ENCODE measurements at regions not wholly inside any gene's neighbourhood (a gene's known extent, or its start where the extent isn't known, plus 50 kb on each side); places are given as distances from the start of the nearest gene placed in this dataset.

DNA sequence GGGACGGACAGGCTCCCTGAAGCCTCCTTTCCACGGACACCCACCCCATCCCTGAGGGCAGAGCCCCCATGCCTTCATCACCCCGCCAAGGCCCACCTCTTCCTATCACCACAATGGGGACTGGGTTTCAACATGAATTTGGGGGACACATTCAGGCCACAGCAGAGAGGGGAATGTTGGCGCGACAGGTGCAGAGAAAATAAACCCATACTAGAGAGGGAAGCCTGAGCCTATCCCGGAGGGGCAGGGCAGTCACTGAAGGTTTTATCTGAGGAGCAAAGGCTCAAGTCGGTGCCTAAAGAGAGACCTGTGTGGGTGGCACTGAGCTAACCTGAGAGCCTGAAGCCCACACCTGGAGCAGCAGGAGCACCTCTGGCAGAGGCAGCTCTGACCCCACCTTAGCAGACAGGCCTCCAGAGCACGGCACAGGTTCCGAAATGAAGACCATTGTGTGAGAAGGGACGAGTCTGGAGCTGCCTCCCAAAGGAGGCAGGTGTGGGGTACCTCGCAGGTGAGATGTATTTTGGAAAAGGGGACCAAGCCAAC is 180.6 kb upstream of the PDE10A start:
- no peaks in the 10 kb centered on the region for H3K79me2 ChIP-seq (ENCODE audit: insufficient read depth, low read length)
- H3K9me3 Mint-ChIP-seq (ENCODE audit: unreplicated experiment) = peaks cover 3% of the 10 kb centered on the region
- H4K20me1 ChIP-seq (ENCODE audit: insufficient read depth, low read length) = no peaks in the 10 kb centered on the region
- H3K36me3 ChIP-seq (ENCODE audit: insufficient read depth, low read length) = no peaks in the 10 kb centered on the region
- no peaks in the 10 kb centered on the region for H3K36me3 Mint-ChIP-seq (ENCODE audit: low read depth, unreplicated experiment)
- H3K27me3 ChIP-seq (ENCODE audit: insufficient read depth, low read length) = peaks cover 7% of the 10 kb centered on the region
- H3K4me1 ChIP-seq (ENCODE audit: insufficient read depth, low read length) = no peaks in the 10 kb centered on the region
- H3K27ac Mint-ChIP-seq (ENCODE audit: unreplicated experiment) = no peak overlapping the region
- H2AFZ ChIP-seq (ENCODE audit: low read depth, low read length) = no peak overlapping the region
- FAIRE-seq (no peak), DNase-seq (ENCODE audit: low read depth) (no peak)
- no peak for TF ChIP-seq EZH2 (IDR thresholded peaks at IDR 0.05; ENCODE audit: insufficient read depth, low read length)
- TF ChIP-seq, protein P1, sequence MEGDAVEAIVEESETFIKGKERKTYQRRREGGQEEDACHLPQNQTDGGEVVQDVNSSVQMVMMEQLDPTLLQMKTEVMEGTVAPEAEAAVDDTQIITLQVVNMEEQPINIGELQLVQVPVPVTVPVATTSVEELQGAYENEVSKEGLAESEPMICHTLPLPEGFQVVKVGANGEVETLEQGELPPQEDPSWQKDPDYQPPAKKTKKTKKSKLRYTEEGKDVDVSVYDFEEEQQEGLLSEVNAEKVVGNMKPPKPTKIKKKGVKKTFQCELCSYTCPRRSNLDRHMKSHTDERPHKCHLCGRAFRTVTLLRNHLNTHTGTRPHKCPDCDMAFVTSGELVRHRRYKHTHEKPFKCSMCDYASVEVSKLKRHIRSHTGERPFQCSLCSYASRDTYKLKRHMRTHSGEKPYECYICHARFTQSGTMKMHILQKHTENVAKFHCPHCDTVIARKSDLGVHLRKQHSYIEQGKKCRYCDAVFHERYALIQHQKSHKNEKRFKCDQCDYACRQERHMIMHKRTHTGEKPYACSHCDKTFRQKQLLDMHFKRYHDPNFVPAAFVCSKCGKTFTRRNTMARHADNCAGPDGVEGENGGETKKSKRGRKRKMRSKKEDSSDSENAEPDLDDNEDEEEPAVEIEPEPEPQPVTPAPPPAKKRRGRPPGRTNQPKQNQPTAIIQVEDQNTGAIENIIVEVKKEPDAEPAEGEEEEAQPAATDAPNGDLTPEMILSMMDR (IDR thresholded peaks at IDR 0.05; ENCODE audit: insufficient read depth, low read depth, low read length) = no peak
- no peak overlapping the region for H3K27ac ChIP-seq (ENCODE audit: low read depth, low read length)
- no peak overlapping the region for H3K9ac ChIP-seq (ENCODE audit: low read length)
- H3K4me3 Mint-ChIP-seq (ENCODE audit: unreplicated experiment) = no peak overlapping the region
- no peak overlapping the region for H3K4me2 ChIP-seq (ENCODE audit: low read length)
- H3K4me3 ChIP-seq (ENCODE audit: insufficient read depth, low read depth, low read length) = no peak overlapping the region
- no peaks in the 10 kb centered on the region for H3K9me3 ChIP-seq (ENCODE audit: insufficient read depth, low read depth, low read length)
- peaks cover 33% of the 10 kb centered on the region for H3K27me3 Mint-ChIP-seq (ENCODE audit: low read depth, unreplicated experiment)
- H3K4me1 Mint-ChIP-seq (ENCODE audit: low read depth, unreplicated experiment) = no peaks in the 10 kb centered on the region

DNA sequence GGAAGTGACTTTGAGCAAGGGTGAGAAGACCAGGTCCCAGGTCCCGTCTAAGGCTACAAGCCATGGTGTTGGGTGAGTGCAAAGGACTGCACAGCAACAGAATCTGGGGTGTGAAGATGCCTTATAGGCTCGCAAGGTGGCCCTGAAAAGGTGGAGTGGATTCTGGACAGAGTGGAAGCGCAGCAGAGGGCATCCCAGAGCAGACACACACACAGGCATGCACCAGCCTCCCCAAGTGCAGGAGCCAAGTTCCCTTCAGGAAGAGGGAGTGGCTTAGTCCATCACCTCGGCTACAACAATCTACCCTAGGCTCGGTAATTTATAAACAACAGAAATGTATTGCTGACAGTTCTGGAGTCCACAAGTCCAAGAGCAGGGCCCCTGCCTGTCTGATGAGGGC is 180.1 kb upstream of the PDE10A start:
- Histone ChIP-seq H3K4me2 (ENCODE audit: low read length) (no peak overlapping the region), H2AFZ (ENCODE audit: low read depth, low read length) (no peak overlapping the region), H3K27me3 (ENCODE audit: insufficient read depth, low read length) (peaks cover 7% of the 10 kb centered on the region), H4K20me1 (ENCODE audit: insufficient read depth, low read length) (no peaks in the 10 kb centered on the region), H3K36me3 (ENCODE audit: insufficient read depth, low read length) (no peaks in the 10 kb centered on the region), H3K9ac (ENCODE audit: low read length) (no peak overlapping the region), H3K27ac (ENCODE audit: low read depth, low read length) (no peak overlapping the region), H3K79me2 (ENCODE audit: insufficient read depth, low read length) (no peaks in the 10 kb centered on the region), H3K4me1 (ENCODE audit: insufficient read depth, low read length) (no peaks in the 10 kb centered on the region), H3K9me3 (ENCODE audit: insufficient read depth, low read depth, low read length) (no peaks in the 10 kb centered on the region), H3K4me3 (ENCODE audit: insufficient read depth, low read depth, low read length) (no peak overlapping the region)
- Mint-ChIP-seq H3K36me3 (ENCODE audit: low read depth, unreplicated experiment) (no peaks in the 10 kb centered on the region), H3K27ac (ENCODE audit: unreplicated experiment) (no peak overlapping the region), H3K4me3 (ENCODE audit: unreplicated experiment) (no peak overlapping the region), H3K4me1 (ENCODE audit: low read depth, unreplicated experiment) (no peaks in the 10 kb centered on the region), H3K9me3 (ENCODE audit: unreplicated experiment) (peaks cover 3% of the 10 kb centered on the region), H3K27me3 (ENCODE audit: low read depth, unreplicated experiment) (peaks cover 32% of the 10 kb centered on the region)
- DNase-seq (ENCODE audit: low read depth) (no peak), FAIRE-seq (no peak)
- TF ChIP-seq, protein P1 (IDR thresholded peaks at IDR 0.05; ENCODE audit: insufficient read depth, low read depth, low read length) = no peak
- TF ChIP-seq EZH2 (IDR thresholded peaks at IDR 0.05; ENCODE audit: insufficient read depth, low read length) = no peak

DNA sequence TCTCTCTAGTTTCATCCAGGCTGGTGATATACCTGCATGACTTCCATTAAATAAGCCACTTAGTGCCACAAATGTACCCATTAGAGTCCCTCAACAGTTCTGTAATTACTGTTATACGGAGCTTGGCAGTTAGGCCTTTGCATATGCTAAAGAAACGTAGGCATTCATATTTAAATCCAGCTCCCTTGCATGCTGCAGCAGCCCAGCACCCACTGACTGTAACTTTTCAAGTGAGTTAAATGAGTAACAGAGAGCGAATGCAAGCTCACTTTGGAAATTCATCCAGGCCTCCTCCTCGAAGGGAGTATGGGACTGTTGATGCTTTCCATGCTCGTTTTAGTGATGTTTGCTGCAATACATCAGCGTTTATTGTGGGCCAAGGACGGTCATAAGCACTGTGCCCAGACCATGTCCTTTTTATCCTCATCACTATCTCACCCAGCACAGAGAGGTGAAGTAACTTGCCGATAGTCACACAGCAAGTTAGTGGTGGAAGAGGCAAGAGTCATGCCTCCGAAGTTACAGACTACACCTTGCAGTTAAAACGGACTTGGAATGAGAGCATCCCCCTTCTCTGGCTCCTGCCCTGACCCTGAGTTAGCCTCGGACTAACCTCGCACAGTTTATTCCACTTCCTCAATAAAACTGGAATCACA is 179.4 kb upstream of the PDE10A start:
- peaks cover 3% of the 10 kb centered on the region for H3K9me3 Mint-ChIP-seq (ENCODE audit: unreplicated experiment)
- H3K36me3 ChIP-seq (ENCODE audit: insufficient read depth, low read length) = no peaks in the 10 kb centered on the region
- H3K27ac ChIP-seq (ENCODE audit: low read depth, low read length) = no peak overlapping the region
- H3K4me3 ChIP-seq (ENCODE audit: insufficient read depth, low read depth, low read length) = no peak overlapping the region
- H4K20me1 ChIP-seq (ENCODE audit: insufficient read depth, low read length) = no peaks in the 10 kb centered on the region
- H3K27me3 ChIP-seq (ENCODE audit: insufficient read depth, low read length) = peaks cover 7% of the 10 kb centered on the region
- FAIRE-seq = no peak
- no peak overlapping the region for H3K9ac ChIP-seq (ENCODE audit: low read length)
- DNase-seq (ENCODE audit: low read depth) = no peak
- TF ChIP-seq, protein P1 (IDR thresholded peaks at IDR 0.05; ENCODE audit: insufficient read depth, low read depth, low read length) = no peak
- TF ChIP-seq EZH2 (IDR thresholded peaks at IDR 0.05; ENCODE audit: insufficient read depth, low read length) = no peak
- H3K27me3 Mint-ChIP-seq (ENCODE audit: low read depth, unreplicated experiment) = peaks cover 30% of the 10 kb centered on the region
- no peaks in the 10 kb centered on the region for H3K79me2 ChIP-seq (ENCODE audit: insufficient read depth, low read length)
- no peaks in the 10 kb centered on the region for H3K36me3 Mint-ChIP-seq (ENCODE audit: low read depth, unreplicated experiment)
- no peaks in the 10 kb centered on the region for H3K9me3 ChIP-seq (ENCODE audit: insufficient read depth, low read depth, low read length)
- no peak overlapping the region for H3K4me3 Mint-ChIP-seq (ENCODE audit: unreplicated experiment)
- no peak overlapping the region for H3K4me2 ChIP-seq (ENCODE audit: low read length)
- no peak overlapping the region for H3K27ac Mint-ChIP-seq (ENCODE audit: unreplicated experiment)
- H3K4me1 ChIP-seq (ENCODE audit: insufficient read depth, low read length) = no peaks in the 10 kb centered on the region
- H3K4me1 Mint-ChIP-seq (ENCODE audit: low read depth, unreplicated experiment) = no peaks in the 10 kb centered on the region
- H2AFZ ChIP-seq (ENCODE audit: low read depth, low read length) = no peak overlapping the region
